ENCODE measurements at regions not wholly inside any gene's neighbourhood (a gene's known extent, or its start where the extent isn't known, plus 50 kb on each side); places are given as distances from the start of the nearest gene placed in this dataset.

DNA sequence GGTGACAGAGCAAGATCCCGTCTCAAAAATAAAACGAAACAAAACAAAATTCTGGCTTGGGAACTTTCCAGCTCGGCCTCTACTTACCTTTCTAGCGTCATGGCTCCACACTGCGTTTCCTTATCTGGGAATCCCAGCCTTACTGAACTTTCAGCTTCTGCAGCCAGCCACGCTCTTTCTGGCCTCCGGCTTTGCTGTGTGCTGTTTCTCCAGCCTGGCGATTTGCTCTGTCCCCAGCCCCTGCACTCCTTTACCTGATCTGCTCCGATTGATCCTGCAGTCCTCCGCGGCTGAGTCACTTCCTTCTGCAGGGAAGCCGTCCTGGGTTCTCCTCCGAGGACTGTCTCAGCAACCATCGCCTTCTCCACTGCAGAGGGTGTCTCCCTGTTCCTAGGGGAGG, 71.0 kb upstream of the FAM171A1 start (continued):
- TF ChIP-seq, protein P1, sequence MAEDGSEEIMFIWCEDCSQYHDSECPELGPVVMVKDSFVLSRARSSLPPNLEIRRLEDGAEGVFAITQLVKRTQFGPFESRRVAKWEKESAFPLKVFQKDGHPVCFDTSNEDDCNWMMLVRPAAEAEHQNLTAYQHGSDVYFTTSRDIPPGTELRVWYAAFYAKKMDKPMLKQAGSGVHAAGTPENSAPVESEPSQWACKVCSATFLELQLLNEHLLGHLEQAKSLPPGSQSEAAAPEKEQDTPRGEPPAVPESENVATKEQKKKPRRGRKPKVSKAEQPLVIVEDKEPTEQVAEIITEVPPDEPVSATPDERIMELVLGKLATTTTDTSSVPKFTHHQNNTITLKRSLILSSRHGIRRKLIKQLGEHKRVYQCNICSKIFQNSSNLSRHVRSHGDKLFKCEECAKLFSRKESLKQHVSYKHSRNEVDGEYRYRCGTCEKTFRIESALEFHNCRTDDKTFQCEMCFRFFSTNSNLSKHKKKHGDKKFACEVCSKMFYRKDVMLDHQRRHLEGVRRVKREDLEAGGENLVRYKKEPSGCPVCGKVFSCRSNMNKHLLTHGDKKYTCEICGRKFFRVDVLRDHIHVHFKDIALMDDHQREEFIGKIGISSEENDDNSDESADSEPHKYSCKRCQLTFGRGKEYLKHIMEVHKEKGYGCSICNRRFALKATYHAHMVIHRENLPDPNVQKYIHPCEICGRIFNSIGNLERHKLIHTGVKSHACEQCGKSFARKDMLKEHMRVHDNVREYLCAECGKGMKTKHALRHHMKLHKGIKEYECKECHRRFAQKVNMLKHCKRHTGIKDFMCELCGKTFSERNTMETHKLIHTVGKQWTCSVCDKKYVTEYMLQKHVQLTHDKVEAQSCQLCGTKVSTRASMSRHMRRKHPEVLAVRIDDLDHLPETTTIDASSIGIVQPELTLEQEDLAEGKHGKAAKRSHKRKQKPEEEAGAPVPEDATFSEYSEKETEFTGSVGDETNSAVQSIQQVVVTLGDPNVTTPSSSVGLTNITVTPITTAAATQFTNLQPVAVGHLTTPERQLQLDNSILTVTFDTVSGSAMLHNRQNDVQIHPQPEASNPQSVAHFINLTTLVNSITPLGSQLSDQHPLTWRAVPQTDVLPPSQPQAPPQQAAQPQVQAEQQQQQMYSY (CRISPR knock-in tag; IDR thresholded peaks at IDR 0.05) = no peak
- TF ChIP-seq YEATS2 (CRISPR knock-in tag; IDR thresholded peaks at IDR 0.05; ENCODE audit: borderline replicate concordance) = no peak

DNA sequence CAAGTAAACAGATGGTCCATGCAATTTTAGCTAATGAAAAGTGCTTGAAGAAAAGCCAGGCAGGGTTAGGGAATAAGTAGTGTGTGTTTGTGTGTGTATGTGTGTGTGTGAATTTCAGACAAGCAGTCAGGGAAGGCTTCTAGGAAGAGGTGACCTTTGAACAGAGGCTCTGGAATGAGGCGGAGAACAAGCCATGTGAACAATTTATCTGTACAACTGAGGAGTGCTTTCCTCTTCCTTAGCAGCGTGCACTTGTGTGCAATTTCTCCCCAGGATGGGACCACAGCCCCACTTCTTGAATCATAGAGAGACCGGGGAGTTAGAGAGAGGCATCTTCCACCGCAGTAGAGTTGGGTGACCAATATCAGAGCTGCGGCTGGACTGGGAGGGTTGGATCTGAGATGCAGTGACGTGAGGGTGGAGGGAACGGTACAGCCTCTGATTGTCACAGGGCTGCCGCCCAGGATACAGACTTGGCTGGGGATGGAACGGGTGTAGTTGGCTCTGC, 69.2 kb upstream of the FAM171A1 start:
- in situ Hi-C loops (cut with HindIII; ENCODE audit: extremely low pct_ligation_motif_present, low pct_unique_long_range_greater_than_20kb) (no loop called here), intact Hi-C loops (cut with micrococcal nuclease; ENCODE audit: unreplicated experiment) (no loop called here)
- ATAC-seq (peak; percentile 13; the same call in 2 of the 3 replicates), DNase-seq (ENCODE audit: low spot score) (no peak), FAIRE-seq (no peak)
- WGBS (ENCODE audit: low lambda C conversion rate) = 50% methylated on average over 7 of the region's 9 CpGs
- Histone ChIP-seq H3K27me3 (ENCODE audit: control insufficient read depth in 1 of 2, insufficient read depth in 2 of 2, low read length in 2 of 2) (peaks cover 0 to 10% of the 10 kb centered on the region in 2 experiments; a peak in 2 of 5 replicates), H3K79me2 (ENCODE audit: insufficient read depth, low read length) (no peaks in the 10 kb centered on the region), H4K20me1 (ENCODE audit: insufficient read depth, low read length) (no peaks in the 10 kb centered on the region), H2AFZ (ENCODE audit: low read length) (no peak overlapping the region), H3K36me3 (replicated peaks in 1 of 2; ENCODE audit: control insufficient read depth in 1 of 2, insufficient read depth in 2 of 2, low read length in 2 of 2) (no peaks in the 10 kb centered on the region), H3K27ac (ENCODE audit: extremely low read length, insufficient read depth, low read length) (no peak overlapping the region), H3K9me3 (ENCODE audit: low read length) (no peaks in the 10 kb centered on the region), H3K9ac (ENCODE audit: insufficient read depth, low read depth, low read length) (no peak overlapping the region), H3K4me1 (ENCODE audit: insufficient read depth, low read length) (peaks cover 20% of the 10 kb centered on the region), H3K4me2 (ENCODE audit: low read depth, low read length) (peak overlapping the region; percentile 86), H3K4me3 (replicated peaks in 1 of 3; ENCODE audit: insufficient read depth in 1 of 3, low read depth in 2 of 3, low read length in 3 of 3) (peak overlapping the region in 1 of 3 experiments; percentile 49; a peak in 4 of 6 replicates)
- CTCF ChIA-PET (ENCODE audit: low intra/inter-chr PET ratio, low total read pairs) = no interaction called here
- BruUV-seq (replicated peaks) = no TSS peak
- POLR2A ChIA-PET = no interaction called here
- TF ChIP-seq ZMYM3 (CRISPR knock-in tag; IDR thresholded peaks at IDR 0.05) = peak; percentile 58; the same call in 1 of the 2 replicates
- no peak for TF ChIP-seq DPF2 (CRISPR knock-in tag; IDR thresholded peaks at IDR 0.05; ENCODE audit: borderline replicate concordance, low read depth)
- no peak for TF ChIP-seq KDM1A (CRISPR knock-in tag; IDR thresholded peaks at IDR 0.05)
- TF ChIP-seq, protein P2, sequence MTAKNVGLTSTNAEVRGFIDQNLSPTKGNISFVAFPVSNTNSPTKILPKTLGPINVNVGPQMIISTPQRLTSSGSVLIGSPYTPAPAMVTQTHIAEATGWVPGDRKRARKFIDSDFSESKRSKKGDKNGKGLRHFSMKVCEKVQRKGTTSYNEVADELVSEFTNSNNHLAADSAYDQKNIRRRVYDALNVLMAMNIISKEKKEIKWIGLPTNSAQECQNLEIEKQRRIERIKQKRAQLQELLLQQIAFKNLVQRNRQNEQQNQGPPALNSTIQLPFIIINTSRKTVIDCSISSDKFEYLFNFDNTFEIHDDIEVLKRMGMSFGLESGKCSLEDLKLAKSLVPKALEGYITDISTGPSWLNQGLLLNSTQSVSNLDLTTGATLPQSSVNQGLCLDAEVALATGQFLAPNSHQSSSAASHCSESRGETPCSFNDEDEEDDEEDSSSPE (CRISPR knock-in tag; IDR thresholded peaks at IDR 0.05) = no peak
- TF ChIP-seq HHEX (CRISPR knock-in tag; IDR thresholded peaks at IDR 0.05) = no peak
- TF ChIP-seq ZFP36 (IDR thresholded peaks at IDR 0.05; ENCODE audit: borderline replicate concordance, low read depth, low read length, partially characterized antibody) = peak; percentile 93
- TF ChIP-seq ZNF3 (CRISPR knock-in tag; IDR thresholded peaks at IDR 0.05) = no peak
